GM19372 (cell line): ENCODE measurements at regions not wholly inside any gene's neighbourhood (a gene's known extent, or its start where the extent isn't known, plus 50 kb on each side); places are given as distances from the start of the nearest gene placed in this dataset.
"Not testable (repeated sequence)": the region's sequence is repeated elsewhere in the genome, so short reads cannot be mapped to it uniquely, and the experiment has no call there.

ENCODE experiments used
- ATAC-seq: cut with Tn5 transposase; IDR thresholded peaks from one replicate; pipeline ENCODE4 v1.9.1; 2021; ENCODE audit warnings: mild to moderate bottlenecking, low read depth, moderate library complexity; ENCODE audit not compliant: unreplicated experiment

GRCh38 chr6:126198631-126199030 is 141.3 kb upstream of the CENPW start:
- no peak for ATAC-seq

- no peak for ATAC-seq
These were observed 140.4 kb upstream of the CENPW start for GRCh38 chr6:126199466-126199865.

DNA sequence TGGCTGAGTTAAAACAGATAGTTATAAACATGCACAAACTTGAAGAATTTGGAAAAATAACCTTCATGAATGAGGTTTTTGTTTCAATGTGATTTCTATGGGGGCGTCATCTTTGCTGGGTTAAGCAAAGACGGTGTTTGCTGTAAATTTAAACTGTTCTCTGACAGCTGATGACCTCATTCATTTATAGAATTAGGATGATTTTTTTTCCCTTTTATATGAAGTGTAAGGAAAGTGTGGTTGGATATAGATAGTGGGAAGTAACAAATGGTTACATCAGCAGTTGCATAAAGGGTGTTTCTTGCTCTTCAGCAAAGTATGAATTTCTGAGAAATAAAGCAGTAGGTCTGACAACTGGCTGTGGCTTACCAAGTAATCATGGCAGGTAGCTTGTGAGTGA is 137.2 kb upstream of the CENPW start:
- ATAC-seq = no peak

GRCh38 chr6:126204126-126204525 is 135.8 kb upstream of the CENPW start:
- ATAC-seq = no peak

GRCh38 chr6:126204598-126204997 is 135.3 kb upstream of the CENPW start:
- ATAC-seq = no peak

DNA sequence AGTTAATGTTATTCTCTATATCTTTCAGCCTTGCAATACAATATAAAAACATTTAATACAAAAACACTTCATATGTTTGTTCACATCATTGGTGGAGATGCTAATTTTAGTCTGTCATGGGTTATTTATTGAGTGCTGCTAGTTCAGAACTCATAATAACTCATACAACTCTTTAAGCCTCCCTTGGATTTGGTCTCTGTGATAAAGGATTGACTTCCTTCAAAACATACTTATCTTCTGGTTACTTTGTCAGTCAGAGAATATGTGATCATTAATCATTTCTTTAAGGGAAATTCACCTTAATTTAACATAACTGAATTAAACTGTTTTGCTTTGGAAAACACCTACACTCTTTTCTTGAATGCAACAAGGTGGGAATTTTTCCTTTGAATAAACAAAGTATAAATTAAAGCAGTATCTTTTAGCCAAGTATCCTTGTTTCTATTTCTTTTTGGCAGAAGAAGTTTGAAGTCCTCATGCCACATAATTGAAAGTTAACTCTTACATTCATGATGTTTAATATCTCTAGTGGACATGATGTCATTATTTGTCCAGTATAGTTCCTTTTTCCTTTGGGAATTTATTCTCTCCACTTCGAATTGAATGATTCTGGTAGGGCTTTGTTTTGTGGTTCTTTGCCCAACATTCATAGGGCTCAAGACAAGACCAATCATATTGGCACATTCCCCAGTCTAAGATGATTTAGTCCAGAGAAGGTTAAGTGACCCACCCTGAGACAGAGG is 133.2 kb upstream of the CENPW start:
- ATAC-seq = no peak

GRCh38 chr6:126210398-126211075 is 129.4 kb upstream of the CENPW start:
- ATAC-seq = no peak

DNA sequence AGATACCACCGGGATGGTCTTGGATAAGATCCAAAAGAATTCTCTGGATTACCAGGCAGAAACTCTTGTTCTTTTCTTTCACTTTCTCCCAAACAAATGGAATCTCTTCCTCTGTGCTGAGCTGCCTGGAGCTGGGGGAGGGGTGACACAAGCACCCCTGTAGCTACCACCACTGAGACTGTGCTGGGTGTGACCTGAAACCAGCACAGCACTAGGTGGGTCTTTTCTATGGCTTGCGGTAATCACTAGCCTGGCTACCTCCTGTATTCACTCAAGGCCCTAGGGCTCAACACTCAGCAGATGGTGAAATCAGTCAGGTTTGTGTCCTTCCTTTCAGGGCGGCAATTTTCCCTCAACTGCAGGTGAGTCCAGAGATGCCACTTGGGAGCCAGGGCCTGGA is 122.4 kb upstream of the CENPW start:
- no peak for ATAC-seq

DNA sequence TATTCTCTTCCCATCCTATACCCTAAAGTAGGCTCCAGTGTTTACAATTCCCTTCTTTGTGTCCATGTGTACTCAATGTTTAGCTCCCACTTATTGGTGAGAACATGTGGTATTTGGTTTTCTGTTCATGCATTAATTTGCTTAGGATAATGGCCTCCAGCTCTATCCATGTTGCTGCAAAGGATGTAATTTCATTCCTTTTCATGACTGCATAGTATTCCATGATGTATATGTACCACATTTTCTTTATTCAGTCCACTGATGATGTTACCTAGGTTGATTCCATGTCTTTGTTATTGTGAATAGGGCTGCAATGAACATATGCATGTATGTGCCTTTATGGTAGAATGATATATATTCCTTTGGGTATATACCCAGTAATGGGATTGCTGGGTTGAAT is 119.0 kb upstream of the CENPW start:
- ATAC-seq = not testable (repeated sequence)

GRCh38 chr6:126227833-126228702 is 111.8 kb upstream of the CENPW start:
- no peak for ATAC-seq

- ATAC-seq = no peak
These were observed 107.2 kb upstream of the CENPW start for GRCh38 chr6:126232671-126233070.

DNA sequence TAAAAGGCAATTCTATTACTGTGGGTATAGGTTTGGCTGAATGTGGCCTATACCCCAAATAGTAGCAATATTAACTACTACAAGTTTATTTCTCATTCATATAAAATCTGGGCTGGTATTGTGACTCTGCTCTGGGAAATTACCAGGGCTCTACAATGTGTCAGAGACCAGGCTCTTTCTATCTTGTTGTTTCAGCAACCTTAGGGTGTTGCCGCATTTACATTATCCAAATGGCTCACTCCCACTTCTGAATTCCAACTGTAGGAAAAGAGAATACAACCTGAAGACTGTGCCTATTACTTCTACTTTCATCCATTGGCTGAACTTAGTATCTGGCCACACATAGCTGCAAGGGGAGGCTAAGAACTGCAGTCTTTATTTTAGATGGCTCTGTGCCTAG is 106.7 kb upstream of the CENPW start:
- ATAC-seq = no peak

GRCh38 chr6:126235363-126235762 is 104.6 kb upstream of the CENPW start:
- ATAC-seq = no peak

DNA sequence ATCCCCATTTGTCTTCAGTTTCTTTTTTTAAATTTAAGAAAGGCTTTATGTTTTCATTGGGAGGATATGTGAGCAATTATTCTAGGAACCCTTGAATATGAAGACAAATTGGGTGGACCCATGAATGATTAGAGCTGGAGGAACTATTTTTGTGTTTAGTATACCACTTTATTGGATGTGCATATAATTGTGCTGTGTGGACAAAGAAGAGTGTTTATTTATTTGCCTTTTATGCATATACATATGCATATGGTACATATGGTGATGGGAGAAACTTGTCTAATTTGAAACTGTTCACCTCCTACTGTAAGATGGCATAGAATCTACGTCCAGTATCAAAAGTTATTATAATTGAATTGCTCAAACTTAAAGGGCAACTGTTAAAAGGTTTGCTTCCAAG is 94.8 kb upstream of the CENPW start:
- no peak for ATAC-seq

GRCh38 chr6:126252154-126252553 is 87.8 kb upstream of the CENPW start:
- ATAC-seq = no peak

DNA sequence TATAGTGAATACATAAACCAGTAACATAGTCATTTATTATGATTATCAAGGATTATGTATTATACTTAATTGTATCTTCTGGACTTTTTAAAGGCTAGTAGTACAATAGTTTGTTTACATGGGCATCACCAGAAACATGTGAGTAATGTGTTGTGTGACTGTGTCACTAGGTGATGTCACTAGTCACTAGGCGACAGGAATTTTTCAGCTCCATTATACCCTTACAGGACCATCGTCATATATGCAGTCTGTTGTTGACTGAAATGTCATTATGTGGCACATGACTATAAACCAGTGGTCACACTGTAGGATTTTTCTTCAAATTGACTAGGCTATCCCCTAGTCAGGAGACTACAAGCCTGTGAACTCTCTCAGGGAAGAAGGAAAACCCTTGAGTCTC is 86.5 kb upstream of the CENPW start:
- ATAC-seq = no peak

GRCh38 chr6:126258150-126258549 is 81.8 kb upstream of the CENPW start:
- no peak for ATAC-seq

GRCh38 chr6:126261792-126262421 is 78.0 kb upstream of the CENPW start:
- no peak for ATAC-seq

GRCh38 chr6:126264265-126264664 is 75.7 kb upstream of the CENPW start:
- ATAC-seq = no peak

GRCh38 chr6:126266664-126267063 is 73.3 kb upstream of the CENPW start:
- ATAC-seq = no peak

- ATAC-seq = no peak
These were observed 72.3 kb upstream of the CENPW start for GRCh38 chr6:126267626-126268025.
